Endothelial cell (in vitro differentiated cells): ENCODE measurements at regions not wholly inside any gene's neighbourhood (a gene's known extent, or its start where the extent isn't known, plus 50 kb on each side); places are given as distances from the start of the nearest gene placed in this dataset.

Experiments used
- DNase-seq: peaks from one replicate; pipeline ENCODE4 v3.0.0; 2021; ENCODE audit warnings: low spot score
- H3K27ac Mint-ChIP-seq: one replicate; pipeline ENCODE4 v1.8.0; 2021; ENCODE audit warnings: mixed read lengths, inconsistent platforms; ENCODE audit not compliant: unreplicated experiment
- H3K27me3 Mint-ChIP-seq: one replicate; pipeline ENCODE4 v1.8.0; 2021; ENCODE audit warnings: mild to moderate bottlenecking, moderate library complexity, mixed read lengths, inconsistent platforms; ENCODE audit not compliant: unreplicated experiment
- H3K36me3 Mint-ChIP-seq: one replicate; pipeline ENCODE4 v1.8.0; 2021; ENCODE audit warnings: mild to moderate bottlenecking, low read depth, mixed read lengths, inconsistent platforms; ENCODE audit not compliant: unreplicated experiment
- H3K4me1 Mint-ChIP-seq: one replicate; pipeline ENCODE4 v1.8.0; 2021; ENCODE audit warnings: mild to moderate bottlenecking, mixed read lengths, inconsistent platforms; ENCODE audit not compliant: unreplicated experiment
- H3K4me3 Mint-ChIP-seq: one replicate; pipeline ENCODE4 v1.8.0; 2021; ENCODE audit warnings: mild to moderate bottlenecking, mixed read lengths, inconsistent platforms; ENCODE audit not compliant: unreplicated experiment
- H3K9me3 Mint-ChIP-seq: one replicate; pipeline ENCODE4 v1.8.0; 2021; ENCODE audit warnings: mixed read lengths, inconsistent platforms; ENCODE audit not compliant: unreplicated experiment
- CTCF ChIP-seq: fragments of 200-600 bp; sonication (generic); IDR thresholded peaks from one replicate; pipeline ENCODE4 v1.5.0; 2021; ENCODE audit warnings: antibody characterized with exemption; ENCODE audit not compliant: unreplicated experiment

- Mint-ChIP-seq H3K9me3 (no peaks in the 10 kb centered on the region), H3K4me1 (peaks cover 4% of the 10 kb centered on the region), H3K27me3 (peaks cover 6% of the 10 kb centered on the region), H3K27ac (no peak overlapping the region), H3K4me3 (no peak overlapping the region), H3K36me3 (no peaks in the 10 kb centered on the region)
- no peak for DNase-seq
- no peak for TF ChIP-seq CTCF
Measured at GRCh38 chr2:23121968-23122648, 262.9 kb upstream of the KLHL29 start.

- TF ChIP-seq CTCF: no peak
- no peaks in the 10 kb centered on the region for H3K36me3 Mint-ChIP-seq
- peaks cover 4% of the 10 kb centered on the region for H3K4me1 Mint-ChIP-seq
- DNase-seq: no peak
- no peak overlapping the region for H3K4me3 Mint-ChIP-seq
- H3K27me3 Mint-ChIP-seq: peaks cover 6% of the 10 kb centered on the region
- no peaks in the 10 kb centered on the region for H3K9me3 Mint-ChIP-seq
- H3K27ac Mint-ChIP-seq: no peak overlapping the region
Measured at GRCh38 chr2:23122681-23123215, 262.2 kb upstream of the KLHL29 start.

- TF ChIP-seq CTCF: no peak
- H3K9me3 Mint-ChIP-seq: peaks cover 6% of the 10 kb centered on the region
- H3K36me3 Mint-ChIP-seq: peaks cover 8% of the 10 kb centered on the region
- peaks cover 6% of the 10 kb centered on the region for H3K27me3 Mint-ChIP-seq
- no peak for DNase-seq
- H3K27ac Mint-ChIP-seq: no peak overlapping the region
- peaks cover 6% of the 10 kb centered on the region for H3K4me1 Mint-ChIP-seq
- no peak overlapping the region for H3K4me3 Mint-ChIP-seq
Measured at GRCh38 chr2:23123686-23124085, 261.3 kb upstream of the KLHL29 start.

DNA sequence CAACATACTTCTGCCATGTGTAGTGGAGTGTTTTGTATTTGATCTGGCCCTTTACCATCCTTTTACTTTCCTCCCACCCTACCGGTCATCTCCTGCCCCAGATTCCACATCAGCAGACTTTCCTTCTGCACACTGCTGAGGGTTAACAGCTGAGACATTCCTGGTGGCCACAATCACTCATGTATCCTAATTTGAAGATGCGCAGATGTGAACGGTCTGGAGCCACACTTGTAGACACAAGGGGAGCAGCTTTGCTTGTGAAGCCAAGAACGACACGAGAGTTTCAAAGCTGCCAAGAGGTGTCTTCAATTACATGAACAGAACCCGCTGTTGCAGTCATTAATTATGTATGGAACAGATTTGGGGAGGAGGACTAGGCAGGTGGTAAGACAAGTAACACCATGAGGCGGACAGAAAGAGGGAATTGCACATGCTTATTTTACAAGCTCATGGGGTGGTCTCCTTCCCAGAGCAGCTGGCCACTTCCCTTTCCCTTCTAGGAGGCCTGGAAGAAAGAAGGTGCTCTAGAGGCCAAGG lies 260.7 kb upstream of the KLHL29 start:
- Mint-ChIP-seq H3K27me3 (peaks cover 5% of the 10 kb centered on the region), H3K9me3 (peaks cover 6% of the 10 kb centered on the region), H3K4me3 (no peak overlapping the region), H3K36me3 (peaks cover 12% of the 10 kb centered on the region), H3K4me1 (peaks cover 6% of the 10 kb centered on the region), H3K27ac (no peak overlapping the region)
- TF ChIP-seq CTCF: no peak
- no peak for DNase-seq

DNA sequence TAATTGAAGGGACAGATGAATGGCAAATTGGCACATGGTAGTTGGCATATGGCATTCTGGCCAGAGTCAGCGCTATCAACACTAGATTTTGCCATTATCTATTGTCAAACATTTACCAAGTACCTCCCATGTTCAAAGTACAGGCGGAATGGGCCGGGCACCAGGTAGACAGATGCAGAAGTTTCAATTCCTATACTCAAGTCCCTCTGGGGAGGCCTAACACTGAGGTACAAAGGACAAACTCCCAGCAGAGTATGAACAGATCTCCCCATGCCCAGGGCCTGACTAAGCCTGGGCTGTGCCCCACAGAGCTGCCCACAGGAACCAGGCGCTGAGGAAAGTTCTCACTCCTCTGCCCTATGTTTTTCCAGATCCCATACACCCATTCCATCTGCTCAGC lies 257.5 kb upstream of the KLHL29 start:
- Mint-ChIP-seq H3K9me3 (peaks cover 8% of the 10 kb centered on the region), H3K27me3 (peaks cover 5% of the 10 kb centered on the region), H3K36me3 (peaks cover 12% of the 10 kb centered on the region), H3K27ac (no peak overlapping the region), H3K4me3 (no peak overlapping the region), H3K4me1 (peaks cover 8% of the 10 kb centered on the region)
- no peak for TF ChIP-seq CTCF
- DNase-seq: no peak
